BJ (cell line): ENCODE measurements at regions not wholly inside any gene's neighbourhood (a gene's known extent, or its start where the extent isn't known, plus 50 kb on each side); places are given as distances from the start of the nearest gene placed in this dataset.

ENCODE experiments used
- CTCF ChIA-PET: fragments of 350-600 bp; formaldehyde crosslinking; extraction: SDS; loops from one replicate; lab custom pipeline; 2021; ENCODE audit warnings: antibody characterized with exemption, inconsistent platforms; lab: Yijun Ruan, JAX
- POLR2A ChIA-PET: fragments of 300-600 bp; sonication (Branson Sonifier 250); formaldehyde crosslinking; extraction: SDS; loops from one replicate; lab custom pipeline; 2021; ENCODE audit warnings: antibody characterized with exemption; lab: Charles Lee
- DNase-seq: peaks from one replicate; pipeline ENCODE4 v3.0.0-alpha.2; 2011; ENCODE audit warnings: low read depth
- H3K27me3 ChIP-seq: 2 replicates; pipeline ENCODE4 v1.6.0; 2011; ENCODE audit warnings: low read length; ENCODE audit not compliant: control insufficient read depth, insufficient read depth
- H3K36me3 ChIP-seq: 2 replicates; pipeline ENCODE4 v1.5.1; 2011; ENCODE audit warnings: low read length; ENCODE audit not compliant: control insufficient read depth, insufficient read depth
- H3K4me3 ChIP-seq: 2 replicates; pipeline ENCODE4 v1.5.1; 2011; ENCODE audit warnings: low read depth, mild to moderate bottlenecking, control low read depth, low read length
- TF ChIP-seq, protein P1 (sequence below): IDR thresholded peaks from 2 replicates; pipeline ENCODE4 v1.5.1; 2011; ENCODE audit warnings: low read depth, mild to moderate bottlenecking, control low read depth, inconsistent platforms, low read length, moderate library complexity; ENCODE audit not compliant: insufficient read depth

DNA sequence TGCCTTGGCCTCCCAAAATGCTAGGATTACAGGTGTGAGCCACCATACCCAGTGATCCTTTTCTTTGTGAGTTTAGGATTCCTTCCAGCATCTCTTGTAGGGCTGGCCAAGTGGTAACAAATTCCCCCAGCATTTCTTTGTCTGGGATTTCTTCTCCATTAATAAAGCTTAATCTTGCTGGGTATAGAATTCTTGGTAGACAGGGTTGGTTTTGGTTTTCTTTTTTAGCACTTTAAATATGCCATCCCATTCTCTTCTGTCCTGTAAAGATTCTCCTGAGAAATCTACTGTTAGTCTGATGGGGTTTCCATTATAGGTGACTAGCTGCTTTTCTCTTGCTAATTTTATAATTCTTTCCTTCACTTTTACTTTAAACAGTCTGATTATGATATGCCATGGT lies 173.0 kb upstream of the TOM1L1 start:
- ChIA-PET CTCF (no interaction called here), POLR2A (no interaction called here)
- Histone ChIP-seq H3K36me3 (no peaks in the 10 kb centered on the region), H3K27me3 (no peaks in the 10 kb centered on the region), H3K4me3 (no peak overlapping the region)
- TF ChIP-seq, protein P1, sequence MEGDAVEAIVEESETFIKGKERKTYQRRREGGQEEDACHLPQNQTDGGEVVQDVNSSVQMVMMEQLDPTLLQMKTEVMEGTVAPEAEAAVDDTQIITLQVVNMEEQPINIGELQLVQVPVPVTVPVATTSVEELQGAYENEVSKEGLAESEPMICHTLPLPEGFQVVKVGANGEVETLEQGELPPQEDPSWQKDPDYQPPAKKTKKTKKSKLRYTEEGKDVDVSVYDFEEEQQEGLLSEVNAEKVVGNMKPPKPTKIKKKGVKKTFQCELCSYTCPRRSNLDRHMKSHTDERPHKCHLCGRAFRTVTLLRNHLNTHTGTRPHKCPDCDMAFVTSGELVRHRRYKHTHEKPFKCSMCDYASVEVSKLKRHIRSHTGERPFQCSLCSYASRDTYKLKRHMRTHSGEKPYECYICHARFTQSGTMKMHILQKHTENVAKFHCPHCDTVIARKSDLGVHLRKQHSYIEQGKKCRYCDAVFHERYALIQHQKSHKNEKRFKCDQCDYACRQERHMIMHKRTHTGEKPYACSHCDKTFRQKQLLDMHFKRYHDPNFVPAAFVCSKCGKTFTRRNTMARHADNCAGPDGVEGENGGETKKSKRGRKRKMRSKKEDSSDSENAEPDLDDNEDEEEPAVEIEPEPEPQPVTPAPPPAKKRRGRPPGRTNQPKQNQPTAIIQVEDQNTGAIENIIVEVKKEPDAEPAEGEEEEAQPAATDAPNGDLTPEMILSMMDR = no peak
- no peak for DNase-seq

GRCh38 chr17:54736573-54736972 lies 164.1 kb upstream of the TOM1L1 start:
- POLR2A ChIA-PET = no interaction called here
- TF ChIP-seq, protein P1 = no peak
- no peak overlapping the region for H3K4me3 ChIP-seq
- no peaks in the 10 kb centered on the region for H3K36me3 ChIP-seq
- no peak for DNase-seq
- H3K27me3 ChIP-seq = no peaks in the 10 kb centered on the region
- CTCF ChIA-PET = no interaction called here

- no peaks in the 10 kb centered on the region for H3K36me3 ChIP-seq
- H3K27me3 ChIP-seq = no peaks in the 10 kb centered on the region
- TF ChIP-seq, protein P1 = no peak
- CTCF ChIA-PET = no interaction called here
- no peak for DNase-seq
- no peak overlapping the region for H3K4me3 ChIP-seq
- POLR2A ChIA-PET = no interaction called here
These were observed 162.2 kb upstream of the TOM1L1 start for GRCh38 chr17:54738496-54738895.

GRCh38 chr17:54744750-54745149 lies 155.9 kb upstream of the TOM1L1 start:
- POLR2A ChIA-PET = no interaction called here

DNA sequence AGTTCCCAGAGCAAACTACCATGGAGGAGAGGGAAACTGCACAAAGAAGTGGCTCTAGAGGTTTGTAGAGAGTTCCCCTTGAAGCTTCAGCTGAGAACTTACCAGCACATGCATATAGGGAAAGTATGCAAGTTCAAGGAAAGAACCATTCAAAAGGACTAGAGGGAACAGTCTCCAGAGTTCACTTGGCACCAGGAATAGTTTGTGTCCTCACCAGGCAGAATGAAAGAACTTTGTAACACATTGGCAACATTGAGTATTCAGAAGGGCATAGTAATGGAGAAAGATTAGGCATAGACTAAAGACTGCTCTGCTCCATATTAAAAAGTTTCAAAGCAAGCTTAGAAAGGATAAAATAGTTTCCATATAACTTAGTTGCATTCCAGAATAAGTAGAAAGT lies 155.4 kb upstream of the TOM1L1 start:
- no peak for DNase-seq
- Histone ChIP-seq H3K36me3 (no peaks in the 10 kb centered on the region), H3K4me3 (no peak overlapping the region), H3K27me3 (no peaks in the 10 kb centered on the region)
- TF ChIP-seq, protein P1 = no peak
- POLR2A ChIA-PET = no interaction called here
- CTCF ChIA-PET = interaction anchor here (0.5 kb wide), 1 partner anchor 21 kb away, joined by 4 read pairs; no protein-coding TSS in a partner anchor

More at GRCh38 chr17:54744750-54745149, 155.9 kb upstream of the TOM1L1 start:
- Histone ChIP-seq H3K4me3 (no peak overlapping the region), H3K27me3 (no peaks in the 10 kb centered on the region), H3K36me3 (no peaks in the 10 kb centered on the region)
- CTCF ChIA-PET = no interaction called here
- TF ChIP-seq, protein P1 = no peak
- DNase-seq = no peak
